HEK293 (cell line): ENCODE measurements at regions not wholly inside any gene's neighbourhood (a gene's known extent, or its start where the extent isn't known, plus 50 kb on each side); places are given as distances from the start of the nearest gene placed in this dataset.

Experiments used
- CTCF ChIP-seq: fragments of 450-650 bp; formaldehyde crosslinking; IDR thresholded peaks from 2 replicates; pipeline ENCODE4 v1.5.1; 2016; ENCODE audit warnings: missing biosample characterization, missing genetic modification characterization
- ZNF354C ChIP-seq: fragments of 450-650 bp; formaldehyde crosslinking; IDR thresholded peaks from 2 replicates; pipeline ENCODE4 v1.5.1; 2016; ENCODE audit warnings: missing biosample characterization, missing genetic modification characterization, low read depth, borderline replicate concordance
- ZNF518A ChIP-seq: fragments of 450-650 bp; formaldehyde crosslinking; conservative IDR thresholded peaks from 2 replicates; pipeline ENCODE4 v1.5.1; 2016; ENCODE audit warnings: low read depth, missing biosample characterization, missing genetic modification characterization

GRCh38 chr6:144546807-144547206 lies 261.7 kb downstream of the UTRN start:
- no peak for TF ChIP-seq CTCF
- no peak for TF ChIP-seq ZNF354C (tag by site-specific recombination)
- no peak for TF ChIP-seq ZNF518A (tag by site-specific recombination)
